ENCODE measurements at regions not wholly inside any gene's neighbourhood (a gene's known extent, or its start where the extent isn't known, plus 50 kb on each side); places are given as distances from the start of the nearest gene placed in this dataset.

- DNase-seq: no peak
Measured at GRCh38 chr5:124297826-124298225, 448.6 kb downstream of the ZNF608 start.

- DNase-seq: no peak
Measured at GRCh38 chr5:124292322-124292855, 454.1 kb downstream of the ZNF608 start.

GRCh38 chr5:124289641-124290311 lies 456.7 kb downstream of the ZNF608 start:
- DNase-seq: no peak

GRCh38 chr5:124289130-124289529 lies 457.3 kb downstream of the ZNF608 start:
- no peak for DNase-seq

- DNase-seq: no peak
Measured at GRCh38 chr5:124287813-124288212, 458.6 kb downstream of the ZNF608 start.

GRCh38 chr5:124285733-124286132 lies 460.7 kb downstream of the ZNF608 start:
- no peak for DNase-seq

GRCh38 chr5:124285071-124285470 lies 461.4 kb downstream of the ZNF608 start:
- DNase-seq: no peak

- no peak for DNase-seq
Measured at GRCh38 chr5:124283031-124283430, 463.4 kb downstream of the ZNF608 start.

- no peak for DNase-seq
Measured at GRCh38 chr5:124280079-124280478, 466.4 kb downstream of the ZNF608 start.

GRCh38 chr5:124279146-124279876 lies 467.1 kb downstream of the ZNF608 start:
- no peak for DNase-seq

GRCh38 chr5:124278636-124279035 lies 467.8 kb downstream of the ZNF608 start:
- no peak for DNase-seq

GRCh38 chr5:124277767-124278545 lies 468.5 kb downstream of the ZNF608 start:
- no peak for DNase-seq

GRCh38 chr5:124276166-124276565 lies 470.3 kb downstream of the ZNF608 start:
- no peak for DNase-seq

GRCh38 chr5:124274949-124275348 lies 471.5 kb downstream of the ZNF608 start:
- peak; percentile 43 for DNase-seq

GRCh38 chr5:124264499-124264898 lies 481.9 kb downstream of the ZNF608 start:
- DNase-seq: peak; percentile 6

- DNase-seq: no peak
Measured at GRCh38 chr5:124263680-124264491, 482.6 kb downstream of the ZNF608 start.

GRCh38 chr5:124262991-124263571 lies 483.4 kb downstream of the ZNF608 start:
- no peak for DNase-seq

GRCh38 chr5:124262470-124262869 lies 484.0 kb downstream of the ZNF608 start:
- no peak for DNase-seq

- DNase-seq: no peak
Measured at GRCh38 chr5:124261848-124262247, 484.6 kb downstream of the ZNF608 start.

- DNase-seq: no peak
Measured at GRCh38 chr5:124260921-124261515, 485.4 kb downstream of the ZNF608 start.

- DNase-seq: no peak
Measured at GRCh38 chr5:124259017-124259416, 487.4 kb downstream of the ZNF608 start.

- no peak for DNase-seq
Measured at GRCh38 chr5:124257048-124257447, 489.4 kb downstream of the ZNF608 start.
